ENCODE measurements at regions not wholly inside any gene's neighbourhood (a gene's known extent, or its start where the extent isn't known, plus 50 kb on each side); places are given as distances from the start of the nearest gene placed in this dataset.

DNA sequence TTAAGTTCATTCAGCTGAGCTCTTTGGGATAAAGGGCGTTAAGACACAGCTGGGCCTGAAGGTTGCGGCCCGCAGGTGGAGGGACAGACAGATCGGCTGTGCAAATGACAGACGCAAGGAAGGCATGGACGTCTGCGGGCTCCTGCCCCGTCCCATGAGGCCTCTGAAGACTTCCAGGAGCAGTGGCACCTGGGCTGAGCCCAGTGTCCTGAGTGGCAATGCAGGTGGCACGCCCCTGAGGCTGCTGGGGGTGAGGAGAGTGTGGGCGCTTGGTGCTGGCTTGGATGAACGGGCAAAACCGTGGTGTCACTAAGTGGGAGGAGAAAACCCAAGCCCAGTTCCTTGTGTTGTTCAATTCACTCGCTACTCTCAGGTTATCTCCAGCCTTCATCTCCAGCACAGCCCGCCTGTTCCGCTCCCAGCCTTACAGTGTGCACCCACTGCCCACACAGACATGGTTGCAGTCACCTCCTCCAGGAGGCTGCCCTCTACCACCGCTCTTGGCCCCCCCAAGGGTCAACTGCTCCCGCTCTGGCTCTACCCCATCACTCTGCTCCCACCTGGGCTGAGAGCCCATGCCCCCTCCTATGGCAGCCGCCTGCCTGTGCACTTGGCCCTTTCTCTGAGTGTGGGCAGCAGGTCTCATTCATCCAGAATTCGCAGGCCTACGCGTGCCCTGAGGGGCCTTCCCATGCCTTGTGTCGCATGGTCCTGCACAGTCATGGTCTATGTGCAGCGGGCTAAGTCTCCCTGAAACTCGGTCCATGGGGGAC lies 50.3 kb downstream of the PTGR3 start:
- DNase-seq (ENCODE audit: low read depth): no peak

GRCh38 chr18:75157851-75158250 lies 51.1 kb downstream of the PTGR3 start:
- DNase-seq (ENCODE audit: low read depth): no peak

GRCh38 chr18:75157381-75157780 lies 51.6 kb downstream of the PTGR3 start:
- no peak for DNase-seq (ENCODE audit: low read depth)

DNA sequence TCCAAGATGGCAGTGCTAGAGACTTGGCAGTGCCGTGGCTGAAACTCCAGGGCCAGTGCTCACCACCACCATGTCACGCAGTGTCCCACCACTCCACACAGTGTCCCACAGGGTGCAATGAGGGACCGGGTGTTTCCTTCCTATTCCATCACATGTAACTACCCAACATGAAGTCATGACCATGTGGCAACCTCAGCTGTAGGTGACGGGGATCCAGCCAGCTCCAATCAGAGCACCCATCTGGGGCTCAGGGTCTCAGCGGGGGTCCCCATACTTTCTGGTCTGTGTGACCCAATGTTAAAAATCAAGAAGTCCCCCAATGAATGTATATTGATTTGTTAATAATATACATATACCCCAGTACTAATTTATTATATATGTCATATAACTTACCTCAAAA lies 52.1 kb downstream of the PTGR3 start:
- DNase-seq (ENCODE audit: low read depth): no peak

GRCh38 chr18:75156139-75156750 lies 52.7 kb downstream of the PTGR3 start:
- DNase-seq (ENCODE audit: low read depth): no peak

DNA sequence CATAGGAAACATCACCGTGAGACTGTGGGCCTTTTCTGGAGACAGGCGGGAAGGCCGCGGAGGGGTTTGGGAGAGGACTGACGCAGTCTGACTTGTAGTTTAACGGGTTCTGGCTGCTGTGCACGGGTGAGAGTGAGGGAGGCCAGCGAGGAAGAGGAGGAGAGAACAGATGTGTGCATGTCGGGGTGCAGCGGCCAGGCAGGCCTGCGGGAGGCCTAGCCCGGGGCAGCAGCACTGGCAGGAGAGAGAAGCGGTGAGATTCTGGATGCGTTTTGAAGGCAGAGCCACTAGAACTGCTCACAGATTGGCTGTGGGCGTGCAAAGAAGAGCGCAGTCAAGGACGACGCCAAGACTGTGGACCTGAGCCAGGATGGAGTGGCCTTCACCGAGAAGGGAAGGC lies 53.9 kb downstream of the PTGR3 start:
- DNase-seq (ENCODE audit: low read depth): no peak

- DNase-seq (ENCODE audit: low read depth): no peak
These were observed 54.7 kb downstream of the PTGR3 start for GRCh38 chr18:75154259-75154658.

DNA sequence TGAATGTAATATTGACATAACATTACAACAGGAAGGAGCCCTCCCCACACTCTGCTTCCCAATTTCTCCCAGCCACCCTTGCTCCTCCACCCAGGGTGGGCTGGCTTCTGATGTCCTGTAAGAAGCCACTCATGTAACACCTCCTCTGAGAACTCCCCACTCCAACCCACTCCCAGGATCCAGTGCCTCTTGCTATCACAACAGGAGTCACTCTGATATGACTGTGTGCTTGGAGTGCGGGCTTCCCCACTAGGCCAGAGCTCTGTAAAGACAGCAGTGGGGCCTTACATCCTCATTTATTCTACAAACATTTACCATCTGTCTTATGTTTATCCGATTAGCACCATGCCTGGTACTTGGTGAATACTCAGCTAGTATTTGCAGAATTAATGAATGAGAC lies 65.1 kb downstream of the PTGR3 start:
- DNase-seq (ENCODE audit: low read depth): no peak

DNA sequence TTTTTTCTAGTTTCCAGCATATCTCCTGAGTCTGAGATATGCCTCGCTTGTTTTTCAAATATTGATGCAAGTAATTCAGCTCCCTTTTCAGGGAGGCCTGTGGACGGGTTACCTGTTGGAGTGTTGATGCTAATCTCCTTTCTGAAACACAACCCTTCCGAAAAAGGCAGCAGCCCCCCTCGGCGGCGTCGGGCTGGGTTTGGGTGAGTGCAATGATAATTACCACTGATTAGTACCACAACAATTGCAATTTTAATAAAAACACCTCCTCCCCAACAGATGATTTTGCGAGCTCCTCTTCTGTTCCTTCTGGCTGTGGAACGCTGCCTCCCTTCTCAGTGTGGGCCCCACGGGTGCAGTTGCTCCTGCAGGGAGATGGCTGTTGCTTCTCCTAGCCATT lies 66.3 kb downstream of the PTGR3 start:
- no peak for DNase-seq (ENCODE audit: low read depth)

DNA sequence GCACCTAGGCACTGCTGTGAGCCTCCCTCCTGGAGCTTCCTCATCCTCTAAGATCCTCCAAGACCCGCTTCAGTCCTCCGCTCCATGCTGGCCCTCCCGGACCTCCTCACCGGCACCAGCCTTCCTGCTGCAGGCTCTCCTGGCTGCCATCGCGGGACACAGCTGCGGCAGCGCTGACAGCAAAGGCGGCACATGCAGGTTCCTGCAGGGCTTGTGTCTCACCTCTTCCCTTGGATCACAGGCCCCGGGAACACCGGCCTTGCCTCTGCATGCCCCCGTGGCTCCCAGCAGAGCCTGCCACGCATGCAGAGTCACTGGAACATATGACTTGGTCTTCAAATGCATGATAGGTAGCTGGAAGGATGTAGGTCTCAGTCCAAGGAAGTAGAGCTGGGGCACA lies 67.2 kb downstream of the PTGR3 start:
- DNase-seq (ENCODE audit: low read depth): no peak

GRCh38 chr18:75141166-75141565 lies 67.8 kb downstream of the PTGR3 start:
- DNase-seq (ENCODE audit: low read depth): no peak

GRCh38 chr18:75140296-75140695 lies 68.6 kb downstream of the PTGR3 start:
- DNase-seq (ENCODE audit: low read depth): no peak

GRCh38 chr18:75139226-75139911 lies 69.6 kb downstream of the PTGR3 start:
- no peak for DNase-seq (ENCODE audit: low read depth)

GRCh38 chr18:75137346-75137877 lies 71.5 kb downstream of the PTGR3 start:
- no peak for DNase-seq (ENCODE audit: low read depth)

DNA sequence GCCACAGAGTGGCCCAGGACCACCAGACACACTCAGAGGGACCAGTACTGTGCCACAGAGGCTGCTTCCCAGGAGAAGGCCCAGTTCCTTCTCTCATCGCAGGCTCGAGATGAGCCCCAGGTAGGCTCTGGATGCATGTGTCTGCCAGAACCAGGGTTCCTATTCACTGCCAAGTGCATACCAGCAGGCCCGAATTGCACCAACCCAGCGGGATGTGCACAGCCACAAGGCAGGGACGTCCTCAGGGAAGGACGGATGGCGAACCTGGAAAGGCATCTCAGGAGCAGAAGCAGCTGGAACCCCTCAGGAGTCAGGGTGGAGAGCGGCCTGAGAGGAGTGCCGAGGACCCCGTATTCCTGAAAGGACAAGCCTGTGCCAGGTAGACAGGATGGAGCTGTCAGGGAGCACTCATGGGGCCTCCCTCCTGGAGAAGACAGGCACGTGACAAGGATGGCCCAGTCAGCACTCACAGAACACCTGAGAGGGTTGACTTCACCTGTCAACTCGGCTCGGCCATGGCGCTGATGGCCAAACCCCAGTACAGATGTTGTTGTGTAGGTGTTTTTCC lies 73.7 kb downstream of the PTGR3 start:
- no peak for DNase-seq (ENCODE audit: low read depth)

DNA sequence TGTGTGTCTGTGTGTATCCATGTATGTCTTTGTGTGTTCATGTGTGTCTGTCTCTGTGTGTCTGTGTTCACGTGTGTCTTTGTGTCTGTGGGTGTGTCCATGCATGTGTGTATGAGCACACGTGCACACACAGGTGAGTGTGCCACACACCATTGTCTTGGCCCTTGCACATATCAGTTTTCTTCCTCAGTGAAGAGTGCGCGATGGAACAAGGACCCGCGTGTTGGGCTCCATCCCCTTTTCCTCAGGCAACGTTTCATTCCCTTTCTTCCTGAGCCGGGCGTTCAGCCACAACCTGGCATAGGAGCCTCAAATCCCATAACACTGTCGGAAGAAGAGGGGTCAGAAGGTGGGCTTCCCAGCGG lies 74.3 kb downstream of the PTGR3 start:
- no peak for DNase-seq (ENCODE audit: low read depth)

- DNase-seq (ENCODE audit: low read depth): no peak
These were observed 75.0 kb downstream of the PTGR3 start for GRCh38 chr18:75133721-75134610.

- no peak for DNase-seq (ENCODE audit: low read depth)
These were observed 75.9 kb downstream of the PTGR3 start for GRCh38 chr18:75132931-75133525.

GRCh38 chr18:75132098-75132870 lies 76.7 kb downstream of the PTGR3 start:
- no peak for DNase-seq (ENCODE audit: low read depth)

- no peak for DNase-seq (ENCODE audit: low read depth)
These were observed 77.4 kb downstream of the PTGR3 start for GRCh38 chr18:75131381-75132000.
